HAP-1 (cell line): ENCODE measurements at regions not wholly inside any gene's neighbourhood (a gene's known extent, or its start where the extent isn't known, plus 50 kb on each side); places are given as distances from the start of the nearest gene placed in this dataset.

Source experiments
- DNase-seq, 2 experiments: peaks; one replicate each; pipeline ENCODE4 v3.0.0-alpha.2; 2016 to 2020; ENCODE audit warnings: low spot score in 2 of 2
- H3K27me3 ChIP-seq: fragments of 250-450 bp; sonication (Bioruptor Pico); 2 replicates; pipeline ENCODE4 v1.5.1; 2020; ENCODE audit warnings: low read depth, mild to moderate bottlenecking, moderate library complexity
- H3K36me3 ChIP-seq: fragments of 250-450 bp; sonication (Bioruptor Pico); replicated peaks from 2 replicates; pipeline ENCODE4 v1.5.1; 2020; ENCODE audit warnings: mild to moderate bottlenecking
- H3K4me1 ChIP-seq: fragments of 250-450 bp; sonication (Bioruptor Pico); 2 replicates; pipeline ENCODE4 v1.5.1; 2020; ENCODE audit warnings: mild to moderate bottlenecking
- H3K4me3 ChIP-seq: fragments of 250-450 bp; sonication (Bioruptor Pico); 2 replicates; pipeline ENCODE4 v1.5.1; 2020; ENCODE audit warnings: mild to moderate bottlenecking, moderate library complexity
- H3K9me3 ChIP-seq: fragments of 250-450 bp; sonication (Bioruptor Pico); 2 replicates; pipeline ENCODE4 v1.5.1; 2020; ENCODE audit warnings: mild to moderate bottlenecking, moderate library complexity
- in situ Hi-C: fragments of 300-500 bp; cut with MboI; formaldehyde crosslinking; loops from 3 replicates; pipeline ENCODE4 v1.14.3; 2020; ENCODE audit warnings: low sequenced_read_pairs, inconsistent platforms, mixed read lengths

- Histone ChIP-seq H3K4me3 (no peak overlapping the region), H3K4me1 (peaks cover 20% of the 10 kb centered on the region), H3K36me3 (no peaks in the 10 kb centered on the region), H3K9me3 (no peaks in the 10 kb centered on the region), H3K27me3 (no peaks in the 10 kb centered on the region)
- in situ Hi-C loops = no loop called here
- no peak for DNase-seq
Observed at GRCh38 chr2:18342901-18343300, 217.6 kb downstream of the RDH14 start.

DNA sequence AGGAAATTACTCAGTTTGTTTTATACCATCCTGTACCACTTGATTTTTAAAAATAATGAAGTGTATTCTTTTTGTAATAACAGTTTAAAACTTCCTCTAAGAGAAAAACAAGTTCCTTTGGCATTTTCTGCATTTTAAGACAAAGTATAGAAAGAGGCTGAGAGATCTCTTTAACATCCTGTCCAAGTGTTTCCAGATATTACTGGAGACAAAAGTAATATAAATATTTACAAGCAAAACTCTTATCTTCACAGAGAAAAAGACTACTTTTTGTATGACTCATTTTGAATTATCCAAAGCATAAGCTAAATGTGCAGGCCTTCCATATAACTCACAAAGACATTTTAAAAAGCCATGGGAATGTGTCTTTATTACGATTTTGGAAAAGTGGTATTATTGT, 221.1 kb downstream of the RDH14 start:
- H3K4me1 ChIP-seq = peaks cover 10% of the 10 kb centered on the region
- no peaks in the 10 kb centered on the region for H3K27me3 ChIP-seq
- no peak for DNase-seq
- no peaks in the 10 kb centered on the region for H3K36me3 ChIP-seq
- in situ Hi-C loops = no loop called here
- no peak overlapping the region for H3K4me3 ChIP-seq
- H3K9me3 ChIP-seq = no peaks in the 10 kb centered on the region

- peak in 1 of 2 experiments; percentile 6 for DNase-seq
- H3K9me3 ChIP-seq = no peaks in the 10 kb centered on the region
- no peaks in the 10 kb centered on the region for H3K36me3 ChIP-seq
- peaks cover 10% of the 10 kb centered on the region for H3K4me1 ChIP-seq
- H3K27me3 ChIP-seq = no peaks in the 10 kb centered on the region
- in situ Hi-C loops = no loop called here
- H3K4me3 ChIP-seq = no peak overlapping the region
Observed at GRCh38 chr2:18336975-18337374, 223.5 kb downstream of the RDH14 start.

DNA sequence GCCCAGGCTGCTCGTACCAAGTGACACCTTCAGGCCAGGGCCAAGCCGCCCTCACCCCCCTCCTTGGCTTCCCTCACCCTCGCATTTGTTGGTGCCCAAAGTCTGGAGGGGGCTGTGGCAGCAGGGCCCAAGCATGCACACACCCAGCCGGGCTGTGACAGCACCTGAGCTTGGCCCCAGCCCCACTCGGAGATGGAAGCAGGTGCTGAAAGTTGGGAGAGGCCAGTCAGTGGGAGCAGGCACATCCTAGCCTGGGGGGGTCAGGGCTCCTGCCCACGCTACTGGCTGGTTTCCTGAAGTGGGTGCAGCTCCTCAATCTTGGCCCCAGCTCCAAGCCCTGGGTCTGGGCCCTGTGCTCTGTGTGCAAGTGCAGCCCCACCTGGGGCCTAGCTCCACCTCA, 228.0 kb downstream of the RDH14 start:
- Histone ChIP-seq H3K36me3 (no peaks in the 10 kb centered on the region), H3K4me3 (no peak overlapping the region), H3K27me3 (no peaks in the 10 kb centered on the region), H3K9me3 (no peaks in the 10 kb centered on the region), H3K4me1 (peaks cover 10% of the 10 kb centered on the region)
- in situ Hi-C loops = no loop called here
- DNase-seq = no peak

DNA sequence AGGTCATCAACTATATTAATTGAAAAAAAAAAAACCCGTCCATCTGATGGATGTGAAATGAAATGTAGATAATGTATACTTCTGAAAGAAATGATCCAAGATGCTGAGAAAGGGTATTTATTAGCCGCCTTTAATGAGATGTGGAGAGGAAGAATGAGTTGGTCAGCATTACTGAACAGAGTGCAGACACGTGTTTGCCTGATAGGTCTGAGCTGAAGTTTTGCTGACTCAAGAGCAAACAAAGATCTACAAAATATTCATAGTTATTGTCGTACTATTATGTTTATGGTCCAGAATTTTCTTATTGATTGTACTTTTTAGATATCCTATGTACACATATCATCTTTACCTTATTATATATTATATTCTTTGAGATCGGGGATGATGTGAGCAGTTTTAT, 235.3 kb downstream of the RDH14 start:
- no peak for DNase-seq
- in situ Hi-C loops = no loop called here
- H3K36me3 ChIP-seq = no peaks in the 10 kb centered on the region

GRCh38 chr2:18319987-18320386, 240.5 kb downstream of the RDH14 start:
- H3K4me3 ChIP-seq = no peak overlapping the region
- H3K4me1 ChIP-seq = no peaks in the 10 kb centered on the region
- no peaks in the 10 kb centered on the region for H3K36me3 ChIP-seq
- in situ Hi-C loops = no loop called here
- no peaks in the 10 kb centered on the region for H3K27me3 ChIP-seq
- no peaks in the 10 kb centered on the region for H3K9me3 ChIP-seq
- no peak for DNase-seq

More for the DNA sequence above, 235.3 kb downstream of the RDH14 start:
- no peak overlapping the region for H3K4me3 ChIP-seq
- H3K27me3 ChIP-seq = no peaks in the 10 kb centered on the region
- no peaks in the 10 kb centered on the region for H3K9me3 ChIP-seq
- no peaks in the 10 kb centered on the region for H3K4me1 ChIP-seq

DNA sequence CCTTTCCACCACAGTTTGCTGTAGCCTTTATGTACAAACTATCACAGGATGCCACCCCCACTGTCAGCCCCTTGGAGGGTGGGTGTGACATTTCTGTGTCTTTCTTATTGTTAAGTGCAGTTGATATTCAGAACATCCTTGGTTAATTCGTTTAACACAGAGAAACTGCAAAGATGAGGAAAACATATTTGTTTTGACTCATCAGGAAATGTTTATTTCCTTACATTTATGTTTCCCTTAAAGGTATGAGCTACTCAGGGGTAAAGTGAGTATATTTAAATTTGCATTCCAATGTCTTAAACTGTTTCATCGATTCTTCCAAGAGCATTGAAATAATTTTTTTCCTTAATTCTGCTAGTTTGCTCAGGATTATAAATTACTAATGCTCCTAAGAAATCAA, 243.4 kb downstream of the RDH14 start:
- Histone ChIP-seq H3K9me3 (peaks cover 10% of the 10 kb centered on the region), H3K36me3 (no peaks in the 10 kb centered on the region), H3K4me1 (no peaks in the 10 kb centered on the region), H3K4me3 (no peak overlapping the region), H3K27me3 (no peaks in the 10 kb centered on the region)
- in situ Hi-C loops = no loop called here
- no peak for DNase-seq

DNA sequence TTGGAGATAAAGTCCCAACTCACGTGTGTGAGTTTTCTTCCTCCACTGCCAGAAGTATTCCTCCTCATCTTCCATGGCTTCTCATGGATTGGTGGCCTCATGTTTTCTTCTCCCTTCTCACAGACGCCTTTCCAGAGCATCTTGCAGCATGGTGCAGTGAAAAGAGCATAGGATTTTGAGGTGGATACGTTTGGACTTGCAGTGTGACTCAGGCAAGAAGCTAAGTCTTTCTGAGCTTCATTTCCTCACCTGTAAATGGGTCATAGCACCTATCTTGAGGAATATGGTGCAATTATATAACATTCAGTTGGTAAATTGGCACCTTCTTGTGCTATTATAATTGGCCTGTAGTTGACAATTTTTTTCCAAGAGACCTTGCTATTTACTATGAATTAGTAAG, 247.6 kb downstream of the RDH14 start:
- Histone ChIP-seq H3K27me3 (no peaks in the 10 kb centered on the region), H3K4me3 (no peak overlapping the region), H3K36me3 (peaks cover 12% of the 10 kb centered on the region; the same call in 1 of the 2 replicates), H3K9me3 (peaks cover 12% of the 10 kb centered on the region), H3K4me1 (no peaks in the 10 kb centered on the region)
- no peak for DNase-seq
- in situ Hi-C loops = no loop called here

DNA sequence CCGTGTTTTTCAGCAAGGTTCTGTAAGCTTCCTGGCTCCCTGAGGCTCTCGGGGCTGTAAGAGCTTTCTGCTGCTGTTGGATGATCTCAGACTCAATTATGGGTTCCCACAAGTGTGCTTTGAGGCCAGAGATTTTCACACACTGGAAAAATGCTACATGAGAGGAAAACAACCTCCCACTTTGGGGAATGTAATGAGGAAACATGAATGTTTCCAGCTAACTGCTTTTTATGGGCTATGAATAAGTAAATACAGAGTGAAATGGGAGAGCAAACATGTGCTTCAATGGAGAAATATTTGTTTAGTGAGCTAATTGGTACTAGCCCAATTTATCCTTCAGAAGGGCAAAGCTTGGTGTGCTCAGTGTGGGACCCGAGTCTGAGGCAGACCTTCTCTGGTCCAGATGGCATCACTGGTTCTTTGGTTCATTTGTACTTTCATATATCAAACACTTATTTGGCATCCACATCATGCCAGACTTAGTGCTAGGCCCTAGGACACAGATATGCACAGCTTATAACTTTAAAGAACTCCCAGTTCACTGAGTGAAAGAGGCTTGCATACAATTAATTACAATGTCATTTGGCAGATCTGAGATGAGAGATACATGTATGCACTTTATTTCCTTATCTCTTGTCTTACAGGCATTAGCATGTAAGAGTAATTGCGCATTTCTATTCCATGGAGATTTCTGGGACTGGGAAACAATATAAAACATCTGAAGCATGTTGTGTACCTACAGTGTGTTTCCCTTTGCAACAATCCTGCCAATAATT, 248.8 kb downstream of the RDH14 start:
- Histone ChIP-seq H3K4me3 (no peak overlapping the region), H3K36me3 (peaks cover 18% of the 10 kb centered on the region), H3K4me1 (no peaks in the 10 kb centered on the region), H3K9me3 (peaks cover 12% of the 10 kb centered on the region), H3K27me3 (no peaks in the 10 kb centered on the region)
- no peak for DNase-seq
- in situ Hi-C loops = no loop called here

- peaks cover 18% of the 10 kb centered on the region for H3K36me3 ChIP-seq
- H3K4me1 ChIP-seq = no peaks in the 10 kb centered on the region
- H3K9me3 ChIP-seq = peaks cover 12% of the 10 kb centered on the region
- in situ Hi-C loops = no loop called here
- no peaks in the 10 kb centered on the region for H3K27me3 ChIP-seq
- no peak for DNase-seq
- no peak overlapping the region for H3K4me3 ChIP-seq
Observed at GRCh38 chr2:18309627-18310026, 250.8 kb downstream of the RDH14 start.

DNA sequence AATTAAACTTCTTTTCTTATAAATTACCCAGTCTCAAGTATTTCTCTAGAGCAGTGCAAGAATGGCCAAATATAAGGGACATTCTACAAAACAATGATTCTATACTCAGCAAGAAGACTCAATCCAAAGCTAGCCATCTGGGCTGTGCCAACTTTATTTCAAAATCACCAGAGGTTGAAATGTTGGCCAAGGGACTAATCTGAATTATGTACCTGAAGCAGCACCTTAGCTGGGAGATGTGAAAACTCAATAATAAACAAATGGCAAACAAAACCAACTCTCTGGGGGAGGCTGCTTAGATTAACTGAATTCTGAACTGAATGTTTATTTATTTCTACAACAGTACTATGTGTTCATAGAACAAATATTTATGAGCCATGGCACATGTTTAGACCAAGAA, 251.3 kb downstream of the RDH14 start:
- peaks cover 18% of the 10 kb centered on the region for H3K36me3 ChIP-seq
- no peak overlapping the region for H3K4me3 ChIP-seq
- H3K27me3 ChIP-seq = no peaks in the 10 kb centered on the region
- H3K9me3 ChIP-seq = peaks cover 12% of the 10 kb centered on the region
- in situ Hi-C loops = no loop called here
- DNase-seq = no peak
- H3K4me1 ChIP-seq = no peaks in the 10 kb centered on the region

GRCh38 chr2:18304849-18305248, 255.6 kb downstream of the RDH14 start:
- Histone ChIP-seq H3K4me1 (peaks cover 19% of the 10 kb centered on the region), H3K4me3 (no peak overlapping the region), H3K36me3 (peaks cover 18% of the 10 kb centered on the region), H3K9me3 (no peaks in the 10 kb centered on the region), H3K27me3 (no peaks in the 10 kb centered on the region)
- in situ Hi-C loops = no loop called here
- DNase-seq = no peak

GRCh38 chr2:18301421-18302139, 258.9 kb downstream of the RDH14 start:
- in situ Hi-C loops = no loop called here
- H3K27me3 ChIP-seq = no peaks in the 10 kb centered on the region
- H3K36me3 ChIP-seq = no peaks in the 10 kb centered on the region; the same call in 1 of the 2 replicates
- H3K4me1 ChIP-seq = peaks cover 32% of the 10 kb centered on the region
- no peak overlapping the region for H3K4me3 ChIP-seq
- H3K9me3 ChIP-seq = no peaks in the 10 kb centered on the region
- no peak for DNase-seq

GRCh38 chr2:18299423-18300212, 260.8 kb downstream of the RDH14 start:
- peak; percentile 81 to 100 for DNase-seq
- in situ Hi-C loops = no loop called here
- Histone ChIP-seq H3K4me3 (peak overlapping the region; percentile 27), H3K36me3 (no peaks in the 10 kb centered on the region; the same call in 1 of the 2 replicates), H3K9me3 (no peaks in the 10 kb centered on the region), H3K4me1 (peaks cover 32% of the 10 kb centered on the region), H3K27me3 (no peaks in the 10 kb centered on the region)
